GM21825 (cell line): ENCODE measurements at regions not wholly inside any gene's neighbourhood (a gene's known extent, or its start where the extent isn't known, plus 50 kb on each side); places are given as distances from the start of the nearest gene placed in this dataset.
"Not testable (repeated sequence)": the region's sequence is repeated elsewhere in the genome, so short reads cannot be mapped to it uniquely, and the experiment has no call there.

Experiments used
- ATAC-seq: cut with Tn5 transposase; IDR thresholded peaks from one replicate; pipeline ENCODE4 v1.9.1; 2021; ENCODE audit warnings: mild to moderate bottlenecking, moderate library complexity; ENCODE audit not compliant: unreplicated experiment

- not testable (repeated sequence) for ATAC-seq
Observed at GRCh38 chr6:51206686-51207085, 388.0 kb downstream of the TFAP2B start.

GRCh38 chr6:51209651-51210050, 391.0 kb downstream of the TFAP2B start:
- no peak for ATAC-seq

GRCh38 chr6:51213811-51214210, 395.1 kb downstream of the TFAP2B start:
- ATAC-seq = no peak

GRCh38 chr6:51214442-51214841, 395.8 kb downstream of the TFAP2B start:
- no peak for ATAC-seq

GRCh38 chr6:51218181-51218580, 399.5 kb downstream of the TFAP2B start:
- no peak for ATAC-seq

- not testable (repeated sequence) for ATAC-seq
Observed at GRCh38 chr6:51224580-51225240, 406.0 kb downstream of the TFAP2B start.

GRCh38 chr6:51241376-51241775, 422.7 kb downstream of the TFAP2B start:
- no peak for ATAC-seq

- no peak for ATAC-seq
Observed at GRCh38 chr6:51249798-51250197, 431.1 kb downstream of the TFAP2B start.

- ATAC-seq = no peak
Observed at GRCh38 chr6:51250317-51250716, 431.6 kb downstream of the TFAP2B start.

GRCh38 chr6:51257938-51258337, 439.3 kb downstream of the TFAP2B start:
- ATAC-seq = no peak

- ATAC-seq = no peak
Observed at GRCh38 chr6:51260003-51260402, 441.3 kb downstream of the TFAP2B start.

GRCh38 chr6:51261691-51262090, 443.0 kb downstream of the TFAP2B start:
- ATAC-seq = no peak

GRCh38 chr6:51265426-51265825, 446.8 kb downstream of the TFAP2B start:
- no peak for ATAC-seq

GRCh38 chr6:51266604-51267003, 447.9 kb downstream of the TFAP2B start:
- ATAC-seq = no peak

- no peak for ATAC-seq
Observed at GRCh38 chr6:51268666-51269065, 450.0 kb downstream of the TFAP2B start.

- no peak for ATAC-seq
Observed at GRCh38 chr6:51269876-51270275, 451.2 kb downstream of the TFAP2B start.

- no peak for ATAC-seq
Observed at GRCh38 chr6:51271615-51272014, 452.9 kb downstream of the TFAP2B start.

GRCh38 chr6:51273228-51273961, 454.7 kb downstream of the TFAP2B start:
- ATAC-seq = no peak

GRCh38 chr6:51277474-51277873, 458.8 kb downstream of the TFAP2B start:
- ATAC-seq = no peak

- no peak for ATAC-seq
Observed at GRCh38 chr6:51282026-51282425, 463.4 kb downstream of the TFAP2B start.

- ATAC-seq = no peak
Observed at GRCh38 chr6:51283723-51284355, 465.2 kb downstream of the TFAP2B start.

- no peak for ATAC-seq
Observed at GRCh38 chr6:51285876-51286275, 467.2 kb downstream of the TFAP2B start.
